ENCODE measurements at regions not wholly inside any gene's neighbourhood (a gene's known extent, or its start where the extent isn't known, plus 50 kb on each side); places are given as distances from the start of the nearest gene placed in this dataset.
"Not testable (repeated sequence)": the region's sequence is repeated elsewhere in the genome, so short reads cannot be mapped to it uniquely, and the experiment has no call there.

DNA sequence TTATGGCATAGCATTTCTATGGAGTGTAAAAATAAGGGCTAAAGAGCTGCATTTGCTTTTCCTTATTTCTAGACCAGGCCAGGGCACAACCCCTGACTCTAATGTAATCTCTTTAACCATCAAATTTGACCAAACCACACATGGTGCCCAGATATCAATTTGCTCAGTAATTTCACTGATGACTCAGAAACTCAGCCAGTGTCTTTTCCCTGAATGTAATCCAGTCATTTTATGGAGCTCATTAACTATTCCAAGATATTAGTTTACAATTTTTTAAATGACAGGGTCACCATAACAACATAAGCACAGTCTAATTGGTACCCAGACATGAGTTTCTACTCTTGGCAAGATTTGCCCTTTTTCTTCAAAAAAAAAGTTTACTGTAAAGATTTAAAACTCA is 270.8 kb upstream of the AGAP1 start:
- no peak for DNase-seq

DNA sequence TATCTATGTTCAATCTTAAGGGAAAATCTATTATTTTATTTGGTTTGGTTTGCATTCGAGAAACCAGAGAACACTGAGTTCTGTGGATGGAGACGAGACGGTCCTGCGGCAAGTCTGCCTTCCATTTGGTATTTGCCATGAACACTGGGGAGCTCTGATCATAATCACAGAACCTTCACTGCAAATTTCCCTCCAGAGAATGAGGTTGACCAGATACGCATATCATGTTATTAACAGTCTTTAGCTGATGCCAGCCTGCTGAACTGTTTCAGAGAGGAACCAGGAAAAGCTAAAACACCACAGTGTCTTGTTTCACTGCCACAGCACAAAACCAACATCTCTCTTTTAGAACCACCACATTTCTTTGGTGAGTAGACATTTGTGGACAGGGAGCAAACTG is 269.4 kb upstream of the AGAP1 start:
- DNase-seq: no peak

DNA sequence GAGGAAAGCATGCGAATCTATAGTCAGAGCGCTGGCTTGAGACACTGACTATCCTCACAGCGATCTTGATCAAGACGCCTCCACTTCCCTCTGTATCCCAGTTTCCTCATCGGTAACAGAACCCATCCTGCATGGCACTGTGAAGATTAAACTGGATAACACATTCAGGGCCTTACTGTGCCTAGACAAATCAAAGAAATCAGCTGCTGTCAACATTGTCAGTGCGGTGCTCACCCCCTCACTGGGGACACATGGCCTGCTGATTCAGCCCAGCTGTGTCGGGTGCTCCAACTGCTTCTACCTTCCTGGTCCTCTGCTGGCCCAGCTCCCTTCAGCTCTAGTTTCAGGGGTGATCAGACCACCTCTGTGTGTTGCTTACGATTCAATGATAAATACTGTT is 268.6 kb upstream of the AGAP1 start:
- no peak for DNase-seq

DNA sequence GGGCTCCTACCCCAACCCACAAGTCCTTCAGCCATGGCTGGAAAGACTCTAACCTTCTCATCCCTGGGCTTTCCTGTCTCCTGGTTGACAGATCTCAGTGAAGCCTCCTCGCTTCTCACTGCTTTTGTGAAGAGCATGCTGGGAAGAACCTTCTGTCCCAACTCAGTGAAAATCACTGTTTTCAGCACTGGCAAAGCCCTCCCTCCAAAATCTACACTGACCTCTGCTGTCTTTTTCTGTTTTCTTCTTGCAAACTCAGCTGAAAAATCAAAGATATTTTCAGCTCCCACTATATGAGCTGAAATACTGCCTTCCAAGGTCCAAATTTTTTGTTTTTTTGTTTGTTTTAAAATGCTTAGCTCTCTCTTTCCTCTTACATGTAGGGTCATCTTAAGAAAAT is 266.3 kb upstream of the AGAP1 start:
- no peak for DNase-seq

DNA sequence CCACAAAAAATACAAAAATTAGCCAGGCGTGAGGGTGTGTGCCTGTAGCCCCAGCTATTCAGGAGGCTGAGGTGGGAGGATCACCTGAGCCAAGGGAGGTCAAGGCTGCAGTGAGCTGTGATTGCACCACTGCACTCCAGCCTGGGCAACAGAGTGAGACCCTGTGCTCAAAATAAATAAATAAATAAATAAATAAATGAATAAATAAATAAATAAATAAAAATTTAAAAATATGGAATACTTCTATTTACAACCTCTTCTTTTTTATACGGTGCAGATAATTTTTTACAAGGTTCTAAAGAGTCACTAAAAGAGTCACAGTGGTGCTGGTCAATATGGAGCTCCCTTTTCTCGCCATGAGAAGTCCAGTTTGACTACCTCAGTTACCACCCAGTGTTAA is 265.4 kb upstream of the AGAP1 start:
- DNase-seq: not testable (repeated sequence)

DNA sequence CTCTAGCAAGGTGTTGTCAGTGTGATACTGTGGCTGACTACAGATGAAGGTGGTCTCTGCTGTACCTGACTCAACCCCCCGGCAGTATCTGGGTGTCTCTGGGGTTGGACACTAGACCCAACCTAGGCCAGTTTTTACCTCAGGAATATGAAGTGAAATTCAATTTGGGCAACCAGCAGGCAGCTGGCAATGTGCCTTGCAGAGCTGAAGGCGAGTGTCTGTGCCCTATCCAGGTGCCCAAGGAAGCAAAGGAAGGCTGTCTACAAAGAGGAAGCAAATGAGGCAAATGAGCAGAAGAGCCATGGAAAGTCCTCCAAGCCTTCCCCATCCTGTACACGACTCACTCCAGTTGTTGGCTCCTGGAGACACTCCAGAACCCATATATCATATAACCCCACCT is 264.6 kb upstream of the AGAP1 start:
- no peak for DNase-seq

DNA sequence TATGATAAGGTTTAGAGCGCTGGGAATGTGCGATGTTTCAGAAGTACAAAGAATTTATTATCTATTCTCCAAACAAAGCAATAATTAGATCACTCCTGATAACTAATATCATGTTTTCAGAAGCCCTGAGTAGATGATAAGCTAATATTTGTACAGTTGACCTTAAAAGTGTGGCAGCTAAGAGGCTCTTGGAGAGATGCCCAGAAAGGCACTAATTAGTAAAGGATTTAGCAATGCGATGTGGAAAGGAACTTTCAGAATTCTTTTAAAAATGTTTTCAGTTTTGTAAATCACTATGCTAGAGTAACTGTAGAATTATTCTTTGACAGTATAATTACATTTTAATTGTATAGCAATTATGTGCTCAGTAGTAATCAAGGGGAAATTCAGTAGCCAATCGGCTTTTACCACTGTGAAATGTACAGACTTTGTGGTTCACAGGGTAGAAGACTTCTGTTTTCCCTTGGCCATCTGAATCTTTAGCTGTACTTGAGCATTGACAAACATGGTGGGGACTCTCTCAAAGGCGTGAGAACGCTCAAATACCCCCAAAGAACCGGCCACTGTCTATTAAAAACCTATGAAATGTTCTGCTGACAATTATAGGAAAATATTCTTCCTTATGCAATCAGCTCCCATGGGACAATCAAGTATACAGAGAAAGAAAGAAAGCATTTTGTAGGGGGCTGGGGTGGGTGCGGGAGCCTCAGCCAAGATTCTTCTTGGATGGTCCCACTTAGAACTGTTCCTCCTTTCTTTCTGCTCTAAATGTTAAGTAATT is 262.8 kb upstream of the AGAP1 start:
- no peak for DNase-seq

DNA sequence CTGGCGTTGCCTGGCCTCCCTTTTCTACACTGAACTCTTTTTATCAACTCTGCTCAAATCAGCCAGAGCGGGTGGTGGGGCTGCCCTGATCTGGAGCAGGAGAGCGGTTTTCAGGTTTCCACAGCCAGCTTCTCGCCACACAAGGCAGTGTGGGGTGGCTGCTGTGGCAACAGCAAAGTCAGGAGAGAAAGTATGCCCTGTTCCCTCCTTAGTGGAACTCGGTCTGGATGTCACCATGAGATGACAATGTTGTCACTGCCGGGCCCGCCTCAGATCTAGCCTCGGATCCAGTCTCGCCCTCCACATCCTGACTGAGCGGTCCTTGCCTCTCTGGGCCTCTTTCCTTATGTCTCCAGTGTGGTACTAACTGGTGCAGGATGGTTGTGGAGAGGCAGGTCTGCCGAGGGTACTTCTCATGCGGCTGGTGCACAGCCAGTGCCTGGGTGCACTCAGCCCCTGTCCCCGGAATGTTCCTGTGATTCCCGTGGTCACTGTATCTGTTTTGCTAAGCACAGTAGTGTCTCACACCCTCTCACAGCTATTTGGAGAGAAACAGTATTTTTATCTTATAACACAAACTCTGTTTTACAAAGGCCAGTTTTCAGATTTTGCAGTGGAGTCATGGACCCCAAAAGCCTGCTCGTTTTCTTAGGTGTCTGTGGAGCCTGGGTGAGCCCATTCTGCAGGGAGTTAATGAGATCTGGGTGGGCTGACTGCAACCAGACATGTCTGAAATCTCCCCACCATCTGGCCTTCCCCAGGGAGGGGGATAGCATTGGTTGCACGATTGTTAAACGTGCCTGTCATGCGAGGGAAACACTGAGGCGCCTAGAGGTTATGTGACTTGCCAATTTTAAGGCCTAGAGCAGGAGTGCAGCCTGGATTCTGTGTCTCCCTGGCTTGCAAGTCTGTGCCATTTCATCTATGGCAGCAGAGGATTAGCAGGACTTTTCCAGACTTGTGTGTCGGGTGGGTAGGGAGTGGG is 261.1 kb upstream of the AGAP1 start:
- no peak for DNase-seq

DNA sequence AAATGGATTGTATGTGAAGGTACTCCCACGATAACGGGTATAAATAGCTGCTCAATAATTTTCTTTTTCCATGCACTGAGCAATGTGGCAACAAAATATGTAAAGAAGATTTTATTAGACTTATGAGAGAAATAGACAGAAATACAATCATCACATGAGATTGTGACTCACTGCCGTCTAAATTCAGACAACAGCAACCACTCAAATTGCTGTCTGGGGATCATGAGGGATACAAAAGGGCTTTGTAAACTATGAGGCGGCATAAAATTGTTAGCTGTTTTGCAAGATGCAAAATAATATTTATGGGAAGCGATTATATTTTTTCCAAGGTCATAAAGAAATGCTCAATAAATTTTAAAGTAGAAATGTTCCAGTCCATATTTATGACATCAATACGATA is 259.1 kb upstream of the AGAP1 start:
- DNase-seq: no peak

DNA sequence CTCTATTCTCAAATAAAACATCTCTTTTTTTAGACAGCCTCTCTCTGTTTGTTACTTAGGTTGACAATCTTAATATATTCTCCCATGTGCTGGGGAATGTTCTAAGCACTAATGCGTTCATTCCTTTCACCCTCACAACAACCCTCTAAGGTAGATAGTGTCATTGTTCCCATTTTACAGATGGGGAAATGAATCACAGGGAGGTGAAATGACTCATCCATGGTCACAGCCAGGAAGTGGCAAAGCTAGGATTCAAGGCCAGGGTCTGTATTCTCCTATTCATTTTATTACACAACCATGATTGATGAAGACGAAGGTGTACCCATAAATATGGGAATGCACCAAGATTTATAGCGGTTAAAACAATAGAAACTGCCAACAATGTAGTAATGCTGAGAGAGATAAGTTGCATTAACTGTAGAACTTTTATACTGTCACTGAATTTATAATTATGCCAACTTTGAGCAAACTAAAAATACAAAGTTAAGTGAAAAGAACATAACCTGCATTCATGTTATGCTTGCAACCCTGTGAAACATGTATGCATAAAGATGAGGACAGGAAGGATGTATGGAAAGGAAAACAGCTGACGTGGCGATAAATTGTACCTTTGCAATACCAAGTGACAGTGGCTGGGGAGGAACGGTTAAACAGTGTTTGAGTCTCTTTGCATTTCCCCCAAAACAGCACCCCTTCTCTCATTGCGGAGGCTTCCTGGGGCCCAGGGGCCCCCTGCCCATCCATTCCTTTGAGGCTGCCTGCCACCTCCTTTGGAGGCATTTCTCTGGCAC is 257.7 kb upstream of the AGAP1 start:
- no peak for DNase-seq

DNA sequence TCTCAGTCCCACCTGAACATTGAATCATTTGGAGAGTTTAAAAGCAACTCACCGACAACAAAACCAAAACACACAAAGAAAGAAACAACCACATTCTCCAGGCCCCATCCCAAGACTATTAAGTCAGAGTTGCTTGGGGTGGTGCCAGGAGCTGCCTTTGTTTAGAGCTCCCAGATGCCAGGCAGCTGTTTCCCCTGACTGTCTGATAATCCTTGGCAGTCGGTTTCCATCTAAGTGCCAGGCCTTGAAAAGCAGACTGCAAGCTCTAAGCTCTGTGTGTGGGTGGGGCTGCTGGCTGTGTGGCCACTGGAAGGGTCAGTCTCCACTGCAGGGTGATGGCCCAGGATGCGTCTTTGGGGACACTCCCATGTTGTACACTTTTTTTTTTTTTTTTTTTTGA is 255.3 kb upstream of the AGAP1 start:
- no peak for DNase-seq

DNA sequence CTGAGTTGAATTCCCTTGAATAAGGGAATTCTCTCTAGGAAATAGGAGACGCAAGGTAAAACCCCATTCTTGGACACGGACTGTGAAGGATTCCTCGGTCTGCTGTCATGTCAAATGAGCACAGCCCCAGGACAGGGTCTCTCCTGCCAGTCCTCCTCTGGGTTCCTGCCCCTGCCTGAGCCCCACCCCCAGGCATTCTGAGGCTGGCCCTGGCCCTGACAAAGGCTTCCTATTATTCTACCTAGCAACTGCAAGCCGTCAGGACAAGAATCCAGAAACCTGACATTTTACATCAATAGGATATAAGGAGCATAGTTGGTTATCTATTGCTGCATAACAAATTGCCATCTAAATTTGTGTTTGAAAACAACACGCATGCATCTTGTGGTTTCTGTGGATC is 253.3 kb upstream of the AGAP1 start:
- DNase-seq: no peak

DNA sequence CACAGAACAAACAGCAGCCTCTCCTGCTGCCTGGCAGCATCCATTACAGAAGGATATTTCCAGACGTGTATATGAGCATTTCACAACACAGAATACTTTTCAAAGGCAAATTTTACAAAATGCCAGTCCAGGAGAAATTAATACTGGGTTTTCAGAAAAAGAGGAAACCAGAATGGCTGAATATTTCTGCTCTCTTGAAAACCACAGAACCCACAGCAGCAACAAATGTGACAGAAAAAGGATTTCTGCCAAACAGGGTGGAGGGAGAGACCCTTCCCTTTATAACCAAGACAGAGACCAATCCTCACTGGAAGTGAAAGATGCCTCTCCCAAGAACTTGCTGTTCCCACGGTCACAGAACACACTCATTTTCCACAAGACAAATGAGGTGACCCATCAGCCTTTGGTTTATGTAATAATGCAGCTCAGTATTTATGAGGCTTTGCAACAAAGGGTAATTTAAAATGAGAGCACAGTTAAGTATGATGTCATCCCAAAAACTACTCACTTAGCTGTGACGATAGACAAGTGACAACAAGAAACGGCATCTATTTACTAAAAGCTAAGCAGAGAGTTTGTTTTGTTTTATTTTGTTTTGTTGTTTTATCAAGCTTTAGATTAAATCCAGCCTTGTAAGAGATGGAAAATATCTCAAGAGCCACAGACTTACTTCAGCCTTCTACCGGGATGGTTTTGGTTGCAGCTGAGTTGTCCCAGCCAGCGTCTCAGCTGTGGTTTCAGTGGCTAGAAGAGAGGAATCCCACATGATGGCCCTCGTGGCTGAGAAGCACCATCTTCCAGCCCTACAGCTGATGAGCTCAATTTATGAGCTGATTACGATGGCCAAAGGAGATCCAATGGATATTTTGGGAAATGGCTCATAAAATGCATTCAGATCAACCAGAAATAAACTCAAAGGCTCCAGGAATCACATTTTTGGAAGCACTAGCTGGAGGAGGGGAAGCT is 249.3 kb upstream of the AGAP1 start:
- DNase-seq: no peak

DNA sequence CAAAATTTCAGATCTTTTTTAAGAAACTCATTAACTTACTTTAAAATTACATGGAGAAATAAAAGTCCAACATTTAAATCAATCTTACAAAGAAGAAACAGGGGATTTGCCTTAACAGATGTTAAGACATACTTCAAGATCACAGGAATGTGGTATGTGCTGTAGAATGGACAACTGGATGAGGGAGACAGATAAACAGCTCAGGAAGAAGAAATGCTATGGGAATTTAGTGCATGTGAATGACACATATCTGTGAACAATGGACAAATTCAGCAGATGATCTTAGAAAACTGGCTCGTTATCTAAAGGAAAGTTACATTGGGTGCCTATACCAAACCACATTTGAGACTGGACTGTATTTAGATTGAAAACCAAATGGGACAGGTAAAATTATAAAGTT is 246.8 kb upstream of the AGAP1 start:
- no peak for DNase-seq

DNA sequence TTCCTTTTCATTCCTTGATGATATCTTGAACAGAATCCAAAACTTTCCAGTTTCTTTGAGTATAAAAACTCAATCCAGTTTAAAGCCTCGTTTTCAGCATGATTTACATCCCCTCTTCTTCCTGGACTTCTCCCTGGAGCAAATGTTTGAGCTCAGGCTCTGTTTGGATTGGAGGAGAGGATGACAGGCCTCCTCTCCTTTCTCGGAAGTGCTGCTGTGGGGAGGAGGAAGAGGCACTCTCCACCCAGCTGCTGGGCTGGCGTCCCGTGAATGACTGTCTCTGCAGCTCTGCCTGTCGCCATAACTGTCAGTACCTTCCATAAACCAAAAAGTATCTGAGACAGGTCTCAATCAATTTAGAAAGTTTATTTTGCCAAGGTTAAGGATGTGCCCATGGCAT is 238.2 kb upstream of the AGAP1 start:
- DNase-seq: no peak

DNA sequence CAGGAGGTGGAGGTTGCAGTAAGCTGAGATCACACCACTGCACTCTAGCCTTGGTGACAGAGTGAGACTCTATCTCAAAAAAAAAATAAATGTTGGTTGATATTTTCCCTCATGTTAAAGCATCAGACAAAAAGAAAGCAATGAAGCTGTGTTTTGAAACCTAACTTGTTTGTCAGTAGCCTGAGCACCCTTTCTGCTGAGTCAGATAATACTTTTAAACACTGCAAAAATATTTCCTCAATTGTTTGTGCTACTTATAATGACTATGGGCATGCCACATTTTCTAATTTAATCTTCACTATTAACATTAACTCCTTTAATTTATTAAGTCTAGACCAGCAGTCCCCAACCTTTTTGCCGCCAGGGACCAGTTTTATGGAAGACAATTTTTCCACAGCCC is 236.3 kb upstream of the AGAP1 start:
- DNase-seq: no peak

DNA sequence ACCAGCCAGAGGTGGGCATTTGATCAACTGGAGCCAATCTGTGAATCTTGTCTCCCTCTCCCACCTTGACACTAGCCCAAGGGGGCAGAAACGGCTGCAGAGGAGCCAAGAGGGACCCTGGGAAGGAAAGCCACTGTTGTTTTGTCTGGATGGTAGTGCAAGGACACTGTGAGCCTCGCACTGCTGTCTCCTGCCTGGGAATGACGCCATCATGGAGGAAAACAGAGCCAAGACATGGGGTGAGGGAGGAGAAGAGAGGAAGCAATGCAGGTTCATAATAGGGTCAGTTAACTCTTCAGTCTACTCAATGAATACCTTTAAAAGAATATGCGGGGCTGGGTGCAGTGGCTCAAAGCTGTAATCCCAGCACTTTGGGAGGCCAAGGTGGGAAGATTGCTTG is 231.1 kb upstream of the AGAP1 start:
- DNase-seq: no peak

DNA sequence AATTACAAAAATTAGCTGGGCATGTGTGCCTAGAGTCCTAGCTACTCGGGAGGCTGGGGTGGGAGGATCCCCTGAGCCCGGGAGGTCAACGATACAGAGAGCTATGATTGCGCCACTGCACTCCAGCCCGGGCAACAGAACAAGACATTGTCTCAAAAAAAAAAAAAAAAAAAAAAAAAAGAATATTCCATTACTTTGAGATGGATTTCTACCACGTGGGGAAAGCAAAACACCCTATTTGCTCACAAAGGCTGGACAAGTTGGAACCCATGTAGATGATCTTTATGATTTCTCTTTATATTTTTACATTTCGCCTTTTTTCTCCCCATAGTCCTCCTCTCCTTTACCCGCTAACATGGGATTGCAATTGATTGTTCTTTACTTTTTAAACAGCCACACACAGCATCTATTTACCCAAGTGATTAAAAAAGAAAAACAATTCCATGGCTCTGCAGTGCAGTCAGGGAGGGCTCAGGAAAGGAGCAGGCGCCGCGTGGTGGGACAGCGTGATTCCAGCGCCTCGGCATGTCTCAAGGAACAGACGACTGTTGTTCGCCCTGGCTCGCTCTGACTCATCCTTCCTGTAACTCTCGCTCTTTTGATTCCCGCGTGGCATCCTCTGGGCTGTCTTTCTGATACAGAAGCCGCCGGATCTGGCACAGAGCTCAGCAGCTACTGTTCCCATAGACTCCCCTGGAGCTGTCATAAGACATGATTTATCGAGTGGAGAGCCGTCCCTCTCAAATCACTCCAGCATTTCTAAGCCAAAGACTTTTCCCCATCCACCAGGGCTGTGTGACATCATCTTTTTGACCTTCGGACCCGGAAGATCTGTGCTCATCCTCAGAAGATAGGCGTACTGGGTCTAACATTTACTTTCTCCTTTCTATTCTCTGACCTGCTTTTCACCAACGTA is 230.4 kb upstream of the AGAP1 start:
- no peak for DNase-seq

DNA sequence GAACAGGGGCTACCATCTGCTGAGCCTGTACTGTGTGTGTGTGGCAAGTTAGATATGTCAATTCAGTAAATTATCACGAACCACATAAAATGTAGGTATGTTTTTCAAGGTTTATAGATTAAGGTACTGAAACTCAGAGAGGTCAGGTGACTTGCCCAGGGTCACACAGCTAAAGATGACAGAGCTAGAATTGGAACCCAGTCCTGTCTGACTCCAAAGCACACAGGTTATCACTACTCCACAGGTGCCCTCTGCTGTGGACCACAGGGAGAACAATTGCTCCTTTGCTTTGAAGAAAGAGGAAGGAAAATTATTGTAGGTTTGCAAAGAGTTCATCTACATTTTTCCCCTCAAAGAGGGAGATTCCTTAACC is 229.7 kb upstream of the AGAP1 start:
- no peak for DNase-seq

DNA sequence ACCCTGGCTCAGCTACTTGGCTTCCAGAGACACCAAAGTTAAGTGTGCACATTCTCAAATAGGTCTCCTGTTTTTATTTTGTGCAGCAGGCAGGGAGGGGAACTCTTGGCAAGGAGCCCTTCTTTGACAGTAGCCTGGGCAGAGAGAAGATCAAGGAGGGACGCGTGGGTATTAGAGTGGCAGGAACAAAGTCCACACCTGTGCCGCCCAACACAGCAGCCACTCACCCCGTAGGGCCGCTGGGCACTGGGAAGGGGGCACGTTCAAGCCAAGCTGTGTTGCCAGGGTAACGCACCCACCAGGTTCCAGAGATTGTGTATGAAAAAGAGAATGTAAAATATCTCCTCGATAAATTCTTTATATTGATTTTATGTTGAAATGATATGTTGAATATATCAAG is 229.3 kb upstream of the AGAP1 start:
- no peak for DNase-seq

DNA sequence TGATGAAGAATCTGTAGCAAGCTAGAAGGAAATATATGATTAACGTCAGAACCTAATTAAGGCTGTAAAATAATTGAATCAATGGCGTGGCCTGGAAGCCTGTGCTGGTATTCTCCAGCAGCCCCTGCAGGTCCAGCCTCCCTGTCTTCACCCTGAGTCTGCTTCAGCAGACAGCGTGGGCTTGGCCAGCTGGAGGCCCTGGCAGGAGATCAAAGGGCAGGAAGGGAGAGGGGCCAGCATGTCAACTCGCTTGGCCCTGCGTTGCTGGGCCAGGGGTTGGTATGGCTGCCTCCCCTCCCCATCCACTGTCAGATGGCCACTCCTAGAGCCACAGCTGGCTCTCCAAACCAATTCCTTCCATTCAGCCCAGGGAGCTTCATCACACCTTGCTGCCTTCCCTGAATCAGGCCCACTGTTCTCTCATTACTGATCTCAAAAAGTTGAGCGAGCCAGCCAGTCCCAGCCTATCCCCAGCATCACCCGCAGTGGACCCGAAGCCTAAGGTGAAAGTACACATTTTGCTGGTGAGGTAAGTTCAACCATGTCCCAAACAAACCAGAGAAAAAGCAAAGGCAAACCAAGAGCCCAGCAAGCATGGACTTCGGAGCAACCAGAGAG is 228.4 kb upstream of the AGAP1 start:
- DNase-seq: no peak

All from stimulated activated CD4-positive, alpha-beta T cell treated with anti-CD3 and anti-CD28 coated beads, Interleukin-4, amount 100 ng/mL, for 24 hours (primary cell).